Caki2 (cell line): ENCODE measurements at regions not wholly inside any gene's neighbourhood (a gene's known extent, or its start where the extent isn't known, plus 50 kb on each side); places are given as distances from the start of the nearest gene placed in this dataset.

Source experiments
- DNase-seq: peaks from one replicate; pipeline ENCODE4 v3.0.0-alpha.2; 2015; ENCODE audit warnings: low read depth
- in situ Hi-C: cut with HindIII; loops from 2 replicates; pipeline ENCODE4 v1.10.0; 2016; ENCODE audit warnings: low sequenced_read_pairs, low pct_unique_long_range_greater_than_20kb, mixed read lengths

GRCh38 chr13:109374609-109375200 lies 411.7 kb downstream of the IRS2 start:
- in situ Hi-C loops, result no loop called here
- DNase-seq, result no peak

- in situ Hi-C loops, result no loop called here
- no peak for DNase-seq
Observed at GRCh38 chr13:109372666-109373065, 413.7 kb downstream of the IRS2 start.

- DNase-seq, result no peak
- in situ Hi-C loops, result no loop called here
Observed at GRCh38 chr13:109371066-109371465, 415.3 kb downstream of the IRS2 start.

GRCh38 chr13:109370496-109370895 lies 415.9 kb downstream of the IRS2 start:
- DNase-seq, result no peak
- in situ Hi-C loops, result no loop called here

- in situ Hi-C loops, result no loop called here
- DNase-seq, result no peak
Observed at GRCh38 chr13:109369353-109370052, 416.9 kb downstream of the IRS2 start.

- in situ Hi-C loops, result no loop called here
- no peak for DNase-seq
Observed at GRCh38 chr13:109368230-109368629, 418.2 kb downstream of the IRS2 start.

GRCh38 chr13:109366525-109366924 lies 419.9 kb downstream of the IRS2 start:
- DNase-seq, result no peak
- in situ Hi-C loops, result no loop called here

GRCh38 chr13:109363431-109363830 lies 423.0 kb downstream of the IRS2 start:
- DNase-seq, result no peak
- in situ Hi-C loops, result no loop called here

- in situ Hi-C loops, result no loop called here
- no peak for DNase-seq
Observed at GRCh38 chr13:109362616-109363015, 423.8 kb downstream of the IRS2 start.

- in situ Hi-C loops, result no loop called here
- no peak for DNase-seq
Observed at GRCh38 chr13:109361562-109362289, 424.7 kb downstream of the IRS2 start.

- no peak for DNase-seq
- in situ Hi-C loops, result no loop called here
Observed at GRCh38 chr13:109357751-109358471, 428.5 kb downstream of the IRS2 start.

GRCh38 chr13:109355875-109356434 lies 430.4 kb downstream of the IRS2 start:
- no peak for DNase-seq
- in situ Hi-C loops, result no loop called here

- no peak for DNase-seq
- in situ Hi-C loops, result no loop called here
Observed at GRCh38 chr13:109355166-109355565, 431.2 kb downstream of the IRS2 start.

GRCh38 chr13:109351236-109351635 lies 435.1 kb downstream of the IRS2 start:
- no peak for DNase-seq
- in situ Hi-C loops, result no loop called here

- in situ Hi-C loops, result no loop called here
- DNase-seq, result no peak
Observed at GRCh38 chr13:109348519-109349258, 437.7 kb downstream of the IRS2 start.

- in situ Hi-C loops, result no loop called here
- no peak for DNase-seq
Observed at GRCh38 chr13:109346060-109346459, 440.3 kb downstream of the IRS2 start.

- in situ Hi-C loops, result no loop called here
- no peak for DNase-seq
Observed at GRCh38 chr13:109345433-109345941, 440.9 kb downstream of the IRS2 start.
